Fibroblast of upper back skin (primary cell): ENCODE measurements at regions not wholly inside any gene's neighbourhood (a gene's known extent, or its start where the extent isn't known, plus 50 kb on each side); places are given as distances from the start of the nearest gene placed in this dataset.

Experiments
- DNase-seq: peaks from one replicate; pipeline ENCODE4 v3.0.0-alpha.2; 2013

- DNase-seq: no peak
Observed at GRCh38 chr2:223701761-223702160, 99.6 kb upstream of the SCG2 start.

DNA sequence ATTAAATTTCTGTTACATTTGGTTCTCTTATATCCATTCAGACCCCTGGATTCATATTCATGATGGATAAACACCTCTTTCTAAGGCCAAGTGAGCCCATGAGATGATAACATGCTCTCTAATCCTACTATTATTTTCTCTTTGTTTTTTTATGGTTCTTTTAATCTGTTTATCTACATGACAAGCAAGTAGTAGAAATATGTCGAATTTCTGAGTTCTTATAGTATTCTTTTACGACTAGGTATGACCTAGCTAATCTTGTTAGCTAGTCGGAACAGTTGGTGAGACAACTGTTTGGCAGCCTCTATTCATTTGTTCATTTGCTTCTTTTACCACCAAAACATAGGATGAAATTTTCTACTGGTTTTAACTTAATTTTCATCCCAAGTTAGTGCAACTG is 98.1 kb upstream of the SCG2 start:
- no peak for DNase-seq

DNA sequence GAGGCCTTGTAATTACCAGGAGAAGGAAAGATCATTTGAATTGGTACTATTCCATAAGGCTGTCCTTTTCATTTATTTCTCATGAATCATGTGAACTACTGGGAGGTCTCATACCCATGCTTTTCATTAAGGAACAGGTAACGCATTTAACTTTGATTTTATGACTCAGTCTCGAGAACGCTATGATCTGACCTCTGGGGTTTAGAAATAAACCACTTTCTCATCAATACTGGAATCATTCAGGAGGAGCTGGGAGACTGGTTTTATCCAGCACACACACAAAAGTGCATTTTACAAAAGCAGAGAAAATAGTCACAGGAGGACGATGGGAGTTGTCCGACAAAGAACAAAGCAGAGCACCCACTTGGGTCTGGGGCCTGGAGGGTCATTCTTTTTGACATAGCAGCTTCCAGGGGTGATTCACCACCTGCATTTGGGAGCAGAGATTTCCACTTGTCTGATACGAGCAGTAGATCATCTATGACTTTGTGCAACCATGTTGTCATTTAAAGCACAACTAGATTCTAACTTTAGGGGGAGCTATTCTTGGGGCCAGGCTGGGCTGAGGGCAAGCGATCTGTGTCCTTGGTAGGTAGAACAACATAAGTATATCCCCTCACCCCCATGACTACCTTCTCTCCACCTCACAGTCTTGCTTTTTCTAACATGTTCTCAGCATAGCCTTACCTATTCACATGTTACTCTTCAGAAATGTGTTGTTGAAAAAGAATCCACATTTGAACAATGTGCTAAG is 95.9 kb upstream of the SCG2 start:
- DNase-seq: peak; percentile 19

DNA sequence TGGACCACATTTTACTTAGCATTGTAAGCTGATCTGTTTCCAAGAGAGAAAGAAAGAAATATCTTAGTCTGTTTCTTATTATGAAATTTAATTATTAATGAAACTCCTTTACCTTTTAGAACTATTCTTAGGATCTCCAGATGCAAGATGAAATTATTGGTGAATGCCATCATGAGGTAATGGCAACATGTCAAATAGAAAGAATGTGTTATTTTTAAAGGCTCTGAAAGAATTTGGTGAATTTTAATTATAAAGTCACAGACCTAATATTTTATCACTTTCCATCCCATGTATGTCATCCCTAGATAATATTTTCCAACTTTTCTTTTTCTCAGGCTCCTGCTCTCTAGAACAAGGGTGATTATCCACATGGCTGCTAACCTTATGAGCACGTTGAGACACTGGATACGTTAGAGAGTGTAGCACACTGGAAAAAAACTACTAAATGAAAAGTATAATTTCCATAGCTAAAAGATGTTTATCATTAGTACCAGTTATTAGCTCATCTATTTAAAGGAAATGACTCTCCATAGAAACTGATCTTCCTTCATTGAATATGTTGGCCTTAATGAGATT is 95.2 kb upstream of the SCG2 start:
- peak; percentile 20 for DNase-seq

DNA sequence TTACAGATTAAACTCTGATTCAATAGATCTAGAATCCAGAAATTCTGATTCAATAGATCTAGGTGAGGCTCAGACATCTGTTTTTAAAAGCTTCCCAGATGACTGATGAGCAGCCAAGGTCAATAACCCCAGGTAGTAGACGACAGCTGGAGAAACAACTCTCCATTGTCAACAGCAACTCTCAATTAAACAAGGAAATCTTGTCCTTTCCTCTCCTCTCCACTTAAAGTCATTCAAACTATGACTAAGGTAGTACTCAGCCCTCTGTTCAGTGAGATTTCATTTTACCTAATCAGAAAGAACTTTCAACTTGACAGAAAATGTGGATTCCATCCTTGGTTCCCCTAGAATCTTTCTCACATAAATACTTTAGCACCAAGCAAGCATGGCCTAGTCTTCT is 94.6 kb upstream of the SCG2 start:
- peak; percentile 17 for DNase-seq

GRCh38 chr2:223692191-223692947 is 90.2 kb upstream of the SCG2 start:
- peak; percentile 55 for DNase-seq

GRCh38 chr2:223688094-223688835 is 86.1 kb upstream of the SCG2 start:
- DNase-seq: no peak

- no peak for DNase-seq
Observed at GRCh38 chr2:223681125-223681524, 79.0 kb upstream of the SCG2 start.

- DNase-seq: peak; percentile 33
Observed at GRCh38 chr2:223674998-223675609, 72.9 kb upstream of the SCG2 start.

GRCh38 chr2:223669453-223670225 is 67.5 kb upstream of the SCG2 start:
- DNase-seq: peak; percentile 58

- DNase-seq: peak; percentile 57
Observed at GRCh38 chr2:223668302-223668998, 66.3 kb upstream of the SCG2 start.

GRCh38 chr2:223654384-223654915 is 52.3 kb upstream of the SCG2 start:
- DNase-seq: peak; percentile 83

- DNase-seq: no peak
Observed at GRCh38 chr2:223652902-223653301, 50.7 kb upstream of the SCG2 start.

DNA sequence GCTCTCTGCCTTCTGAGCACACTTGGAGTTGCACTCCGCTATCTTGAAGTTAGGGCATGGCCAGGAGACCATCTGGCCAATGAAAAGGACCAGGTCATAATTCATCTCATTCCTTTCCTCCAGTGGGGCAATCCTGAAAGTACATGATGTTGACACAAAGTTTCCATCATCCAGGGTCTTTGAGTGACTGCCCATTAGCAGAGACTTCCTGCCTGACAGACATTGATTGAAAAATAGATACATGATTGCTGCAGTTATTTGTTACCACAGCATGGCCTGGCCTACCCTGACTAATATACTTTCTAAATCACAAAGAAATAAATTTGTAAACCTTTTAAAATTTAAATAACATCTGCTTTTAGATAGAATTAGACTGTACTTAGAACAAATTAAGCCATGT is 50.0 kb upstream of the SCG2 start:
- no peak for DNase-seq
